ENCODE measurements at regions not wholly inside any gene's neighbourhood (a gene's known extent, or its start where the extent isn't known, plus 50 kb on each side); places are given as distances from the start of the nearest gene placed in this dataset.

GRCh38 chr4:117014236-117014635 lies 71.1 kb downstream of the TRAM1L1 start:
- no peak for DNase-seq (ENCODE audit: low read depth)

DNA sequence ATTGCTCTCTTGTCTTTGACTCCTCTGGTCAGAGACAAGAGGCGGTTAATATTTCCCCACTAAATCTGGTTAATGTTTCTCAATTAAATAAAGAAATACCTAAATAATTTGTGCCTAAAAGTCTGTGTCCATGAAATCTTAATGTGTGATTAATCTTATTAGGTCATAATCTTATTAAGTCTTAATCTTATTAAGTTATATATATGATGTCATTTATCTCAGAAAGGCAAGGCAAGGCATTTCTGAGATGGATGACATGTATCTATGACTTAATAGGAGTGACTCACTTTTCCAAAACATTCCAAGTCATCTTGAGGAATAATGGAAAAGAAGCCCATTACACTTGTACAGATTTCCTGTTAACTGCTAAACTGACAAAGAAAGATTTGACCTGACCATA lies 74.7 kb downstream of the TRAM1L1 start:
- no peak for DNase-seq (ENCODE audit: low read depth)

GRCh38 chr4:117001077-117001476 lies 84.3 kb downstream of the TRAM1L1 start:
- DNase-seq (ENCODE audit: low read depth) = no peak

GRCh38 chr4:116982656-116983055 lies 102.7 kb downstream of the TRAM1L1 start:
- DNase-seq (ENCODE audit: low read depth) = no peak

DNA sequence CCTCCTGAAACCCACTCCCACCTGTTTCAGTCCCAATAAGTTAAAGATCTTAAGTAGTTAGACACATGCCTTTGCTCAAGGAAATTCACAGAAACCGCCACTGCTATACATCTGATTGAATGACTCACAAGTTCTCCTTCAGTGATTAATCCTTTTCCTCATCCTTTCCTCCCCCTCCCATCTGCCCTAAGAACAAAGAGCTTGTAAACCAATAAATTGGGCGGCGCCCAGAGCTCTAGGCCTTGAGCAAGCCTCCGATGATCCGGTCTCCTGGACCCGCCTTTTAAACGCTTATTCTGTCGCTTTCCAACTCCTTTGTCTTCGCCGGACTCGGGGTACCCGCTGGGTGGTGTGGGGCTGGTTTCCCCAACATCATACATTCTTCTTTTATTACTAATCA lies 104.9 kb downstream of the TRAM1L1 start:
- peak; percentile 0 for DNase-seq (ENCODE audit: low read depth)

- no peak for DNase-seq (ENCODE audit: low read depth)
Measured at GRCh38 chr4:116959045-116959444, 126.3 kb downstream of the TRAM1L1 start.

- no peak for DNase-seq (ENCODE audit: low read depth)
Measured at GRCh38 chr4:116953947-116954346, 131.4 kb downstream of the TRAM1L1 start.

DNA sequence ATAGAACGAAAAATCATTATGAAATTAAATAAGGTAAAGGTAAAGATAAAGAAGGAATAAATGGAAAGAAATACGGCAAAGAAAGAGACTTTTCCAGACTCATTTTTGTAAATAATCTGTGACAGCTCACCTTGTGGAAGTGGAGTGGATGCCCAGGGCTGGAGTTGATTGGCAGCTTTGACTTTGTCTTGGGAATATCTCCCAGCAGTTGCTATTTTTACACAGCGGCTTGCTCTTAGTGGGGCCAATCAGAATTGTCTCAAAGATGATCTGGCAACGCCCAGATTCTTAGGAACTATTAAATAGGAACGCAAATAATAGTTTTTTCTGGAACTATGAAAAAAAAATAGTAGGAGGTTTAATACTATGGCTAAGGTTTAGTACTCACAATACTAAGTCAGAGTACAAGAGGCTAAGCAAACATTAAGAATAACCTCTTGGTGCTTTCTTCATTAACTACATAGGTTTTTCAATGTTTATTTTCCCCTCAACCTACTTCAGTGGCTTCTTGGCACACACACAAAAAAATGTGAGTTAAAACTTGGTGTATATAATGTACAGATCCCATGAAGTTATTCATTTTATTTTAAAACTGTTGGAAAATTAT lies 132.7 kb downstream of the TRAM1L1 start:
- no peak for DNase-seq (ENCODE audit: low read depth)

GRCh38 chr4:116949856-116950255 lies 135.5 kb downstream of the TRAM1L1 start:
- DNase-seq (ENCODE audit: low read depth) = no peak

GRCh38 chr4:116942315-116942714 lies 143.1 kb downstream of the TRAM1L1 start:
- no peak for DNase-seq (ENCODE audit: low read depth)

DNA sequence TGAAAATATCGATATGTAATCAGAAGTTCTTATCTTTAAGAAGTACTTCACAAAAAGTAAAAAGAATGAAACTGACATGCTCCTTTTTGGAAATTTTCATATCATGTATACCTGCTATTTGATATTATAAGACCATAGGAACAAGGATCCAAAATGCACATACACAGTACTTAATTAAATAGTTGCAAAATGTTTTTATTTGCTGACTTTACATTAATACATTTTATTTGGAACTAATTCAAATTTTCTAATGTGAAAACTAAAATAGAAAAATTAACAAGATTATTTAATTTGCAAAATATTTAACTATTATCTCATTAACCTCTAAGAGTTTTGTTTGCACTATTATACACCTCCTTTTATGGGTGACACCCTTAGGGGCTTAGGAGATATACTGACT lies 155.0 kb downstream of the TRAM1L1 start:
- no peak for DNase-seq (ENCODE audit: low read depth)

DNA sequence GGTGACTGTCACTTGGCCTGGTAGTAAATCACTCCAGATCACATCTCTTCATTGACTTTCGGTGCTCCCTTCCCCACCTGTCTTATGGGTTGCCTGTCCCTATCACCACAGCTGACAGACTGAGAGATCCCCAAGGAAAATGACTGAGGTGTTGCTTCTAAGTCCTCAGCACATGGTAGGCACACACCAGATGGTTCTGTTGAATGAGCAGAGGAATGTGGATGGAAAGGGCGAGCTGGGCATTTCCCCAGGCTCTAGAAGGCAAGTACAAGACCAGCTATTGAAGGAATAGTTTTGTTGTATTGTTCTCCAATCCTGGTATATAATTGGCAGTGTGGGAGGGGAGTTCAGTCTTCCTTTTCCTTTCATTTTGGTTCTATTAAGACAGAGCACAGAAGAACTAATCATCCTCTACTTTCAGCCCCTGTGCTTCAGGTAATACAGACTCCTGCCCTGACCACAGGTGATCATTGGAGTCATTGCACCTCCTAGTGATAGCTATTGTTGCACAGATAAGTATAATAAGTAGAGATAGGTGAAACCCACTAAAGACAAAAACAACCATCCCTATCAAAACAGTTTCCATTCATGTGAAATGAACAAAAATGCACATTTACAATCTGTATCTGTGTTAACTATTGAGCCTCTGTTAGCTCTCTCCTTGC lies 158.6 kb downstream of the TRAM1L1 start:
- no peak for DNase-seq (ENCODE audit: low read depth)

DNA sequence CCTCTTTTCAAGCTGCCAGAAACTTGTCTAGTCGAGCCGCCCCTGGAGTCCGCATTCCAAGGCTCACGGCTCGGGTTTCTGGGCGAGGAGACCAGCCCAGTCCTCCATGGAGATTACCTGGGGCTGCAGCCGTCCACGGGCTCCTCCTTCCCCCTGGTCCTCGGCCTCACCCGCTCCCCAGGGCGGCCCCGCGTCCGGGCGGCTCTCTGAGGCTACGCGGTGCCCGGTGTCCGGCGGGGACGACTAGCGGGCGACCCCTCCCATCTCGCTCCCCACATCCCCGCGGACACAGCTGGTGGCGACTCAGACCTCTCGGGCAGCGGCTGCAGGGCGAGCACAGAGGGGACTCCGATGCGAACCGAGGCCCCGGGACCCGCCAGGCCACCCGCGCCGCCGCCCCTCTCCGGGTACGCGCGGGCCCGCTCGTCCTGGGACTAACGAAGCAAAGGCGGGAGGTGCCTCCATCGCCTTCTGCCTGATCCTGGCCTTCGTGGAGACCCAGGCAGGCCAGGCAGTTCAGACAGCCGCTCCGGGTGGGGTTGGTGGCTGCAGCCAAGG lies 159.4 kb downstream of the TRAM1L1 start:
- DNase-seq (ENCODE audit: low read depth) = no peak

DNA sequence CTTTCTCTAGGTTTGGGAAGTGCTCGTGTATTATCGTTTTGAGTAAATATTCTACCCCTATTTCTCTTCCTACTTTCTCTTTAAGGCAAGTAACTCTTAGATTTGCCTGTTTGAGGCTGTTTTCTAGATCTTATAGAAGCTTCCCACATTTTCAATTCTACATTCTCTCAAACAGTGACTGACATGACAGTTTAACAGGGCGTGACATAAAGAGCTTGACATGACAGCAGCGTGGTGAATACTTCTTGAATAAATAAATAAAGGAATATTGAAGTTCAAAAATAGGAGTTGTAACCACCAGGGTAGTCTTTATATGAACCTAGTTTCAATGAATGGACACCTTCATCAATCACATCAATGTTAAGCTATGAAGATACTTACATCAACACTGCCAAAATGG lies 162.0 kb downstream of the TRAM1L1 start:
- no peak for DNase-seq (ENCODE audit: low read depth)

GRCh38 chr4:116913451-116913850 lies 171.9 kb downstream of the TRAM1L1 start:
- DNase-seq (ENCODE audit: low read depth) = peak; percentile 5

DNA sequence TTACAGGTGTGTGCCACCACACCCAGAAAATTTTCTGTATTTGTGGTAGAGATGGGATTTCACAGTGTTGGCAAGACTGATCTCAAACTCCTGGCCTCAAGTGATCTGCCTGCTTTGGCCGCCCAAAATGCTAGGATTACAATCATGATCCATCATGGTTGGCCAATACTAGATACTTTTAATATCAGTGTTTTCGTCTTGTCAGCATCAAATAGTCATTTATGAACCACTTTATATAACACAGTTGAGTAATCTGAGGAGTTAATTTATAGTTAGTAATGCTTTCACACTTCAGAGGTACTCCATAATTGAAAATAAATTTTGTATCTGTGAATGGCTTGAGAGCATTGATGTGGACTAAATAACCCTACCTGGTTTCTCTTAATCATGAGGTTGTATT lies 178.6 kb downstream of the TRAM1L1 start:
- no peak for DNase-seq (ENCODE audit: low read depth)

DNA sequence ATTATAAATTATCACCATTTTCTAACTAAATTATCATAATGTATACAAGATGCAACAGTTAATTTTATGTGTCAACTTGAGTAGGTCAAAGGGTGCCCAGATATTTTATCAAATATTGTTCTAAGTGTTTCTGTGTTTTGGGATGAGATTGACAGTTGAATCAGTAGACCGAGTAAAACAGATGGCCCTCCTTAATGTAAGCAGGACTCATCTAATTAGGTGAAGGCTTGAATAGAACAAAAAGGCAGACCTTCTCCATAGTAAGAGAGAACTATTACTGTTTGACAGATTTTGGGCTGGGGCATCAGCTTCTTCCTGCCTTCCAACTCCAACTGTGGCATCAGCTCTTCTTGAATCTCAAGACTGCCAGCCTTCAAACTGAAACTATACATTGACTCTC lies 185.8 kb downstream of the TRAM1L1 start:
- DNase-seq (ENCODE audit: low read depth) = no peak

DNA sequence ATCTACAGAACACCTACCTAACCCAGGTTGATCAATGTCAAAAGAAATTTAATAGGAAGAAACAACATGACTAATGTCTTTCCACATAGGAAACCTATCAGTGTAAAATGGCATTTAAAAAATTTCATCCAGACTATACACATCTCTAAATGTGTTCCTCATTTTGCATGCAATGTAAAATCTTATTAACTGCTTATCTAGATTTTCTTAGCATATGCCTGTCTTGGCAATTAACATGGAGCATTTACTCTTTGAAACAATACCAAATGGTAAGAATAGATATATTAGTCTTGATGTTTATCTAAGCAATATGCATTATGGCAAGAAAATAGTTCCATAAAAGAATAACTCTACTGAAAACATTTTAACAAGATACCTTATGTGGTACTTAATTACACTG lies 199.8 kb downstream of the TRAM1L1 start:
- DNase-seq (ENCODE audit: low read depth) = no peak

GRCh38 chr4:116882503-116882902 lies 202.9 kb downstream of the TRAM1L1 start:
- no peak for DNase-seq (ENCODE audit: low read depth)

DNA sequence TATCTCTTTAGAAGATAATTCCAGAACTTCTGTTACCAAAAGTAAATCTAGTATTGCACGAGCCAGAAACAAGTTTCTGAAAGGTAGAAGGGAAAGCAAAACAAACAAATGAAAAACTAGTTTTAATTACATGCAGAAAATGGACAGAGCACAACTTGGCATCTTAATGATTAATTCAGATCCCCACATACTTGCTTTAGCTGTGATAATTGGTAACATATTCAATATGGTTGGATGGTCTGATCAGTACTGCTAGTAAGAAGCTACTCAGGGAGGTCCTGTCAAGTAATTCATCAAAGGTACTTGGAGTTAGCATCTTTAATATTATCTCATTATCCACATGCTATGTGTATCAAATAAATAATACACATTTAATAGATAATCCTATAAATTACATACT lies 204.3 kb downstream of the TRAM1L1 start:
- DNase-seq (ENCODE audit: low read depth) = no peak

DNA sequence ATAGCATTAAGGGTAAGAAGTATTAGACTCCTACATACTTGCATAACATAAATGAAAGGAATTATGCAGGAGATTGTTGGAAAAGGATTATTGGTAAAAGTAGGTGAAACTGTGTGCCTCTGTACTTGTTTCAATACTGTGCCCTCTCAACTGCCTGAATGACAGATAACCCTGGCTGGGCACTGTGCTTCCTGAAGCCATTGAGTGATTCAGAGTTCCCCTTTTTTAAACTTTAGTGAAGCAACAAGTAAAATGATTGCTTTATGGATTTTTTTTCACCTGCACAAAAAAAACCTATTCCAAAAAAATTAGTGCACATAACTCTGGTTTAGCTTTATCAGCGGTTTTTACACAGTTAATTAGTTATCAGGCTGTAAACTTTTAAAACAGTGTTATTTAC lies 204.8 kb downstream of the TRAM1L1 start:
- DNase-seq (ENCODE audit: low read depth) = no peak

DNA sequence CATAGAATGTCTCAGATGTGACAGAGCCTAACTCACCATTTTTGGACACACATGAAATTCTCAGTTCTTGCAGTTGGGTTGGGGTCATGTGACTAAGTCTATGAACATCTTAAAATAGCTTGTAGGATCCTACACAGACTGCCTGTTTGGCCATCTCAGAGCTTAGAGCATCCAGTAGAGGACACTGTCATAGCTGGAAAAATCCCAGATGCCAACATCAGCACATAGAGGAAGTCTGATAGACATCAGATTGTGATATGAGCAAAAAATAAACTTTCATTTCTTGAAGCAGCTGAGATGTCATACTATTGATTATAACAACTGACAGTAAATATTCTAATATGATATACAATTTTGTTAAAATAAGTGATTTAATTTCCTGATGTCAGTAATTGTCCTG lies 207.1 kb downstream of the TRAM1L1 start:
- DNase-seq (ENCODE audit: low read depth) = no peak

DNA sequence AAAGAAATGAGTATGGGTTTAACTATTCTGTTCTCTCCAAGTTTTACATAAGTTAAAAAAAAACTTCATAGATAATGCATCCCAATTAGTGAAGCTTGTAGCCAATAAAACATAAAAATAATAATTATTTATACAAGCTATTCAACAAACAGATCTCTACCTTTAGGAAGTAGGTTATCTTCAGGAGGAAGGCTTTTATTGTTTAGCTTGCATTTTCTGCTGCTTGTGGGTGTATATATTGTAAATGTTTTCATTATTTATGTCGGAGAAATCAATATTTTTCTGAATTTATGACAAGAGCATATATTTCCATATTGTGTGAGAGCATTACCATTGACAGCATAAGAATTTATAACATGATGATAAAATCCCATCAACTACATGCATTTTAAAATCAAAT lies 208.3 kb downstream of the TRAM1L1 start:
- no peak for DNase-seq (ENCODE audit: low read depth)

DNA sequence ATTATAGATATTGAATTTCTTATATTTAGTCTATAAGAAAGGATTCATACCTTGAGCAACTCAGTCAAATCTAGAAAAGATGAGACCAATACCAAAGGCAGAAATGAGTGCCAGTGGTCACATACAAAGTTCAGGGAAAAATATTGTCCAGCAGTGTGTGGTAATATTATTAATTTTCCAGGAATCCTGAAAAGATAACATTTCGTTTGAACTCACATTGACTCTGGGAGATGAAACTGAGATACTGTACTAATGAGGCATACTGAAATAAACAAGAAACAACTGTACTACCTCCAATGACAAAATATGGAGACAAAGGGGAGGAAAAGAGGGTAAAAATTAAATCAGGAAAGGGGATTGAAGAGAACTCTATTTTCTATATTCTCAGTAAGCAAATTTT lies 212.4 kb downstream of the TRAM1L1 start:
- DNase-seq (ENCODE audit: low read depth) = no peak

All from LHCN-M2 (cell line).